DOHH2 (cell line): ENCODE measurements at regions not wholly inside any gene's neighbourhood (a gene's known extent, or its start where the extent isn't known, plus 50 kb on each side); places are given as distances from the start of the nearest gene placed in this dataset.

Source experiments
- H3F3A ChIP-seq: fragments of 200-600 bp; sonication (generic), shearing (Covaris generic); 2 replicates; pipeline ENCODE4 v1.6.0; 2016; ENCODE audit warnings: antibody characterized with exemption, mild to moderate bottlenecking; ENCODE audit not compliant: control insufficient read depth, insufficient read depth
- H3K27ac ChIP-seq: fragments of 200-600 bp; sonication (generic); 2 replicates; pipeline ENCODE4 v1.5.1; 2014; ENCODE audit warnings: low read depth, mild to moderate bottlenecking, low read length, moderate library complexity
- H3K27me3 ChIP-seq: fragments of 200-600 bp; sonication (generic); 2 replicates; pipeline ENCODE4 v1.6.1; 2014; ENCODE audit warnings: mild to moderate bottlenecking, low read length, mixed read lengths; ENCODE audit not compliant: control insufficient read depth
- H3K36me3 ChIP-seq: fragments of 200-600 bp; sonication (generic); 2 replicates; pipeline ENCODE4 v1.6.1; 2014; ENCODE audit warnings: mild to moderate bottlenecking, low read length, moderate library complexity, mixed read lengths; ENCODE audit not compliant: control insufficient read depth
- H3K4me1 ChIP-seq: fragments of 200-600 bp; sonication (generic); 2 replicates; pipeline ENCODE4 v1.6.1; 2014; ENCODE audit warnings: mild to moderate bottlenecking, low read length, mixed read lengths; ENCODE audit not compliant: control insufficient read depth
- H3K4me2 ChIP-seq: fragments of 200-600 bp; sonication (generic); 2 replicates; pipeline ENCODE4 v1.6.0; 2014; ENCODE audit warnings: mild to moderate bottlenecking, low read length, moderate library complexity
- H3K4me3 ChIP-seq: fragments of 200-600 bp; sonication (generic); 2 replicates; pipeline ENCODE4 v1.5.1; 2014; ENCODE audit warnings: mild to moderate bottlenecking, low read length, mixed read lengths
- H3K79me2 ChIP-seq: fragments of 200-600 bp; sonication (generic); 2 replicates; pipeline ENCODE4 v1.6.1; 2014; ENCODE audit warnings: mild to moderate bottlenecking, low read length, mixed read lengths; ENCODE audit not compliant: control insufficient read depth
- H3K9me2 ChIP-seq: fragments of 200-600 bp; sonication (generic); replicated peaks from 2 replicates; pipeline ENCODE4 v1.6.1; 2014; ENCODE audit warnings: mild to moderate bottlenecking, low read length, mixed read lengths; ENCODE audit not compliant: control insufficient read depth
- H3K9me3 ChIP-seq: fragments of 200-600 bp; sonication (generic); 2 replicates; pipeline ENCODE4 v1.6.1; 2014; ENCODE audit warnings: antibody characterized with exemption, low read length, mixed read lengths; ENCODE audit not compliant: control insufficient read depth, insufficient read depth
- H4K20me1 ChIP-seq: fragments of 200-600 bp; sonication (generic); 2 replicates; pipeline ENCODE4 v1.6.0; 2014; ENCODE audit warnings: low read depth, mild to moderate bottlenecking, antibody characterized with exemption, low read length, moderate library complexity; ENCODE audit not compliant: control insufficient read depth, insufficient read depth
- CTCF ChIP-seq: fragments of 200-600 bp; sonication (generic); IDR thresholded peaks from one replicate; pipeline ENCODE4 v1.5.1; 2014; ENCODE audit warnings: antibody characterized with exemption, mild to moderate bottlenecking, low read depth, low read length; ENCODE audit not compliant: poor library complexity, severe bottlenecking
- EZH2phosphoT487 ChIP-seq: fragments of 200-600 bp; sonication (generic); IDR thresholded peaks from 2 replicates; pipeline ENCODE4 v1.6.1; 2017; ENCODE audit warnings: borderline replicate concordance, mild to moderate bottlenecking, antibody characterized with exemption, low read length, moderate library complexity, mixed read lengths

- no peak overlapping the region for H3K27ac ChIP-seq
- H3K9me3 ChIP-seq = no peaks in the 10 kb centered on the region
- H3K4me2 ChIP-seq = no peak overlapping the region
- H3K36me3 ChIP-seq = no peaks in the 10 kb centered on the region
- no peaks in the 10 kb centered on the region for H3K4me1 ChIP-seq
- TF ChIP-seq CTCF (no peak), EZH2phosphoT487 (no peak)
- no peaks in the 10 kb centered on the region for H3K27me3 ChIP-seq
- no peaks in the 10 kb centered on the region for H3F3A ChIP-seq
- H3K79me2 ChIP-seq = no peaks in the 10 kb centered on the region
- H4K20me1 ChIP-seq = no peaks in the 10 kb centered on the region
- no peaks in the 10 kb centered on the region for H3K9me2 ChIP-seq
- no peak overlapping the region for H3K4me3 ChIP-seq
Measured at GRCh38 chr2:168373468-168373867, 82.6 kb upstream of the CERS6 start.

GRCh38 chr2:168375195-168375798 is 80.8 kb upstream of the CERS6 start:
- Histone ChIP-seq H3K9me2 (no peaks in the 10 kb centered on the region), H3K4me2 (no peak overlapping the region), H3K27me3 (no peaks in the 10 kb centered on the region), H3K9me3 (no peaks in the 10 kb centered on the region), H4K20me1 (no peaks in the 10 kb centered on the region), H3K79me2 (no peaks in the 10 kb centered on the region), H3K27ac (no peak overlapping the region), H3K4me1 (no peaks in the 10 kb centered on the region), H3F3A (no peaks in the 10 kb centered on the region), H3K4me3 (no peak overlapping the region), H3K36me3 (no peaks in the 10 kb centered on the region)
- TF ChIP-seq CTCF = peak; percentile 32
- TF ChIP-seq EZH2phosphoT487 = no peak

- no peaks in the 10 kb centered on the region for H3K4me1 ChIP-seq
- H3K36me3 ChIP-seq = no peaks in the 10 kb centered on the region
- H3K27ac ChIP-seq = no peak overlapping the region
- no peaks in the 10 kb centered on the region for H3K9me2 ChIP-seq
- no peaks in the 10 kb centered on the region for H3F3A ChIP-seq
- TF ChIP-seq EZH2phosphoT487 (no peak), CTCF (no peak)
- no peak overlapping the region for H3K4me3 ChIP-seq
- no peaks in the 10 kb centered on the region for H4K20me1 ChIP-seq
- no peaks in the 10 kb centered on the region for H3K79me2 ChIP-seq
- no peaks in the 10 kb centered on the region for H3K9me3 ChIP-seq
- H3K27me3 ChIP-seq = no peaks in the 10 kb centered on the region
- H3K4me2 ChIP-seq = no peak overlapping the region
Measured at GRCh38 chr2:168378960-168379669, 77.0 kb upstream of the CERS6 start.
